ENCODE measurements at regions not wholly inside any gene's neighbourhood (a gene's known extent, or its start where the extent isn't known, plus 50 kb on each side); places are given as distances from the start of the nearest gene placed in this dataset.
"Not testable (repeated sequence)": the region's sequence is repeated elsewhere in the genome, so short reads cannot be mapped to it uniquely, and the experiment has no call there.

DNA sequence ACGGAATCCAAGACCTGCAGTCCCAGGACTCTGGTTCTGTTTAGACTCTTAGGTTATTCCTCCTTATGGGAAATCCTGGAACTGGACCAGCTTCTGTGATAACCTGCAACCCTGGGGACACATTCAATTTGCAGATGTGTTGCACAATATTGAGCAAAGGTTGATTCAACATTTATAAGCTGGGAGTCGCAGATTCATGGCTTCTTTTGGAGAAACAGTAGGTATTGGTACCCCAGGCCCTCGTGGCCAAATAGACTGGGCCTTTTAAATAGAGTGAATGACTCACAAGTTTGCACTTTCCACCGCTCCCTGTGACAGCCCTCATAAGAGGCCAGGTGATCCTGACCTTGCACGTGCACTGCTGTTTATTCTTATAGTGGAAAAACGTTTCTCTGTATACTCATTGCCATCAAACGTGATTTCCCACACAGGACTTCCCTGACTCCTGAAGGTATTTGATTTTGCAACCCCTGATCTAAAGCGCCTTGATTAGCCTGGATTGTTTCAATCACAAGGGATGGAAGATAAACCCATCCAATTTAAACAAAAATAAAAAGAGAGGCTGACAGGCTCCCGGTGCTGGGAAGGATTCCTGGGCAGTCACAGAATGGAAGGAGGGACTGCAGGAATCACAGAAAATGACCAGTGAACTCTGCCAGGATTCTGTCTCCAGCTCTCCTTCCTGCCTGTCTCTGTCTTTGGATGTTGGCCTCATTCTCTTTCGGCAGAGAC lies 98.0 kb downstream of the VCPKMT start:
- DNase-seq (ENCODE audit: low spot score): no peak

DNA sequence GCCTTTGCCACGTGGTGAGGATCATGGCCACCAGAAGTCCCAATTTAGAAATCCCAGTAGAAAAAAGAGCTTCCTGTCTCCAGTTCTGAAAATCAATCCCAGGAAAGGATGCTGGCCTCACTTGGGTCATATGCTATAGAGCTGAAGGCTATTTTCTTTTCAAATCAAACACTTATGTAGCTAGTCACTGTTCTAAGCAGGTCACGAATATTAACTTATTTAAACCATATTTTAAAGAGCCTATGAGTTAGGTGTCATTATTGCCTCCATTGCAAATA lies 97.5 kb downstream of the VCPKMT start:
- no peak for DNase-seq (ENCODE audit: low spot score)

DNA sequence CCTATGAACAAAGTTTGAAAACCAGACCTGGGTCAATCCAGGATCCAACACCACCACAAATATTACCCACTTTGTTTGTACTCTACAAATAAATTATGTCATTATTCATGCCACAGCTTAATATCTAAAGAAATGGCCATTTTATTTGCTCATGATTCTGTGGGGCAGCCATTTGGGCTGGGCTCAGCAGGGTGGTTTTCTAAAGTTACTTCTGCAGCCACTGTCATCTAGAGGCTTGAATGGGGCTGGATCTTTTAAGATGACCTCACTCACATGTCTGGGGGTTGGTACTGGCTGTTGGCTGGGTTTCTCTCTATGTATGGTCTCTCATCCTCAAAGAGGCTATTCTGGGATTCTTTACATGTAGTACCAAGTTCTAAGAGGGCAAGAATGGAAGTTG lies 96.2 kb downstream of the VCPKMT start:
- no peak for DNase-seq (ENCODE audit: low spot score)

DNA sequence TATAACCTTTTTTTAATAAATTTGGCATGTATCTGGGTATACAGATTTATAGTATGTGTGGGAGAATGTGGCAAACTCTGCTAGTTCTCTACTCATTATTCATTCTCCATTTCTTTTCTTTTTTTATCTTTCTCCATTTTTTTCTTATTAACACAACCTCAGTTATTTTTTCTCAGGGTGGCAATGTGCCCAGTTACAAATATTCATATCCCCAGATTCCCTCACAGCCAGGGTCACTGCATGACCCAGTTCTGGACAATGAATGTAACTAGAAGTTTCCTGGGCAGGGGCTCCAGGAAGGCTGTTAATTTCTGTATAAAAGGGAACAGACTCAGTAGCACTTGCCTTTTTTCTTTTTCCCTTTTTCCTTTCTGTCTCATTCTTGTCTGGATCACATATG lies 95.6 kb downstream of the VCPKMT start:
- no peak for DNase-seq (ENCODE audit: low spot score)

DNA sequence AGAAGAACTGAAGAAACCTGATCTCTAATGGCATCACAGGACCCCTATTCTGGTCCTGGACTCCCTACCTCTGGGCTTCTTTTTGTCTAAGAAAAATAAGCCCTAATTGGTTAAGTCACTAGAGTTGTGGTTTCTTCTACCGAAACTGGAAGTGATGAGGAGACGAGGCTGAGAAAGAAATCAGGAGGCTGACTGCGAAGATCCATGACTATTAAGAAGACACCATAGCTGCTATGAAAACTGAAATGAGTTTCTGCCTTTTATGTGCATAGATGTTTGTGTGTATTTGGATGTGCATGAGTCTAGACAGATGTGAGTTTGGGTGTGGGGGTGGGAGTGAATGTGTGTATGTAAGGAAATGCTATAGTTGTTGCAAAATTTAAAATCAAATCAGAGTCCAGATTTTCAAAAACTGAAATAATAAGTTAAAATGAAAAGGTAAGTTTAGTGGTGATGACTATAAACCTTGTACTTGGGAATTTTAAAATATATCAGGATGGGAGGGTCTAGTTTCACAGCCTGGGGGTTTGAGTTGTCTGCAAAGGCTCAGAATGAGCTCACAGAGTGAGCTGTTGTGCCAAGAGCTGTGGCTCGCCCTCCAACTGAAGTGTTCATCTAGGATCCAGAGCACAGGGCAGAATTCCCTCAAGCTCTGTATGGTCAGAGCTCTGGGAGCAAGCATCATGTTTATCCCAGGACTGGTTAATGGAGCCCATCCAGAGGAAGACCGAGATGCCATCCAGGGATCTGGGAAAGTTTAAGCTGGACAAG lies 94.9 kb downstream of the VCPKMT start:
- DNase-seq (ENCODE audit: low spot score): no peak

DNA sequence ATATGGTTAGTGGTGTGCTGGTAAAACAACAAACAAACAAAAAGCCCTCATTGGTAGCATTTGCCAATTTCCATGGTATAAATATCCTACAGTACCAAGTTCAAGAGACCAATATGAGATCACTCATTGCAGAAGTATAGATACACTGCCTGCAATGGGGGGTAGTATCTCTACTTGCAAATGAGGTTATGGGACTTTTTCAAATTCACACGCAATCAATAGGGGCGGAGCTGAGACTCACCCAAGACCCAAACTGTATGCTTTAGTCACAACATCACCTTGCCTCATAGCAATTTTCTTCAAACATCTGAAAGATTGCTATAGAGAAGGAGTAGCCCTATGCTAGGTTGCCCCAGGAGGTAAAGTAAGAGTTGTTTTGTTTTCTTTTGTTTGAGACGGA lies 93.7 kb downstream of the VCPKMT start:
- DNase-seq (ENCODE audit: low spot score): no peak

DNA sequence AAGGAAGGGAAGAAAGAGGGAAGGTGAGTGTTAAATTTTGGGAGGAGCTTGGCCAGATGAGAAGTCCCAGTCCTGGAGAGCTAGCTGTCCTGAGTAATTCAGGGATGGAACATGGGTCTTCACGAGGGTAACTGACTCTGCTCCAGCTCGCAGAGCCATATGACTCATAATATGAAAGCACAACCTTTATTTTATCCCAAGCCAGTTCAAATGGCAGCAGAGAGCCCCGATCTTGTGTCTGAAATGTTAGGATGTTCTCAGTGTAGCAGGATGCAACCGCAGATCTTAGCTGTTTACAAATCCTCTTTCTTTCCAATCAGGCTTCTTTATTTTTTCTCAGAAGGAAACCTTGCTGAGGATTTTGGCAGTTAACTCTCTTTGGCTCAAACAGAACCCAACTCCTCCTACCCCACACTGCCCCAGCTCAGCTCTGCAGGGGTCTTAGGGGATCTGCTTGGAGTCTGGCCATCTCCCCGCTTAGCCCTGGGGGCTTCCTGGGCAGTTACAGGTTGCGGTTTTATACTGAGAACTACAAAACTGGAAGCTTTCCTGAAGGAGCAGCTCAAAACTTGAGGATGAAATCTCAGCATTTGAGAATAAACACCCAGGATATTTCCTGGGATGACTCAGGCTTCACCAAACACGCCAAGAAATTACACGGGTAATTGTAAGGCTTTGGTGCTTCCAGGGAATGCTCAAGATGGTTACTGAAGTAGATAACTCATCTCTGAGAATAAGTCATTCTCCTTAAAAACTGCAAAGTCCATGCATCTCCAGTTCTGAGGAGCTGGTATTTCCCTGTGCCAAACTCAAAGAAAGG lies 92.5 kb downstream of the VCPKMT start:
- no peak for DNase-seq (ENCODE audit: low spot score)

DNA sequence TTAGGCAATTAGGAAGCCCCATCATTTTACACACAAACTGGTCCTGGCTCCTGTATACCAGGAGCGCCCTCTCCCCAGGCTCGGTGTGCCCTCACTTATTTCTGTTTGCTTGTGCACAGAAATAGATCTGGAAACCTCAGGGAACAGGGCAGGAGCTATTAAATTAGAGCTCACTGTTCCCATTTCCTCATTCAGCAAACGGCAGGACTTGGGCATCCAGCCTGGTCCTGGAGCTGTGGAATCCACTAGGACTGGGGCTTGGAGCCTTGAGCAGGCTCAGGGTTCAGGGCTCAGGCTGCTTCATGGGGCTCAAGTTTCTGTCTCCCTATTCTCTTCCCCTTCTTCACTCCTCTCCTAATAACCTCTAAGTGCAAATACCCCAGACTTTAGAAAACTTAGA lies 91.3 kb downstream of the VCPKMT start:
- DNase-seq (ENCODE audit: low spot score): no peak

DNA sequence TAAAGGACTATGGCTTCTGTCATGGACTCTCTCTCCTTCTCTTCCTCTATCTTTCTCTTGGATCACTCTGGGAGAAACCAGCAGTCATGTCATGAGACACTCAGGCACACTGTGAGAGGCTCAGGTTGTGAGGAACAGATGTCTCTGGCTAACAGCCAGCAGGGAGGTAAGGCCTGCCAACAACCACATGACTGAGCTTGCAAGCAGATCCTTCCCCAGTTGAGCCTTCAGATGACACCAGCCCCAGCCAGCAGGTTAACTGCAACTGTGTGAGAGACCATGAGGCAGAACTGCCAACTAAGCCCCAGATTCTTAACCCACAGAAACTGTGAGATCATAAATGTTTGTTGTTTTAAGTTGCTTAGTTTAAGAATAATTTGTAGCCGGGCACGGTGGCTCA lies 90.6 kb downstream of the VCPKMT start:
- peak; percentile 37 for DNase-seq (ENCODE audit: low spot score)

DNA sequence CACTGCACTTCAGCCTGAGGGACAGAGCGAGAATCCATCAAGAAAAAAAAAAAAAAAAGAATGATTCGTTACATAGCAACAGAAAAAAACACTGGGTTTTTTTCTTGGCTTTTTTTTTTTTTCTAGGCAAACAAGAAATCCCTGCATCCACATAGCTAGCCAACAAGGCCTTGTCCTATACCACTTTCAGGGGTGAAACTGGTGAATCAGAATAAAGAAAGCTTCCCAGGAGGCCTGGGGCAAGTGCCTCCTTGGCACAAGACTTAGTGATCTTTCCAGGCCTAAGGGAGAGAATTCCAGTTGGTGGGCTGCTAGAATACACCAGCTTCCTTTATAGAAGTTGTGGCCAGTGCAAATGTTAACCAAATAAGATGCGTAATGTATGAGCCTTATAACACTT lies 90.0 kb downstream of the VCPKMT start:
- DNase-seq (ENCODE audit: low spot score): no peak

DNA sequence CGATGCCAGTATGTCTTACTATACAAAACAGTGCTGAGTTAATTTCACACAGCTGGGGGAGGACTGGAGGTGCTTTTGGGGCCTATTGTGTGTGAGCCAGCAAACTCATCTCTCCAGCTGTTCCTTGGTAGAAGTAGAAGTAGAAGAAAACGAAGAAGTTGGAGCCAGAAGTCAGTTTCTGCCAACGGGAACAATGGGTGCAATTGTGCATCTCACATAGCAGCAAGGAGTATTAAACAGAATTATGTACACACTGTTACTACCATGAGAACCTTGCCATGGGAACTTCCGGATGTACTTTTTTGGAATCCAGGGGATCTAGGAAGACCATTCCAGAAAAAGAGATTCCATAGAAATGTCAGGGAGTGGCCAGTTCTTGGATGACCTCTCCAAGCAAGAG lies 88.6 kb downstream of the VCPKMT start:
- DNase-seq (ENCODE audit: low spot score): no peak

DNA sequence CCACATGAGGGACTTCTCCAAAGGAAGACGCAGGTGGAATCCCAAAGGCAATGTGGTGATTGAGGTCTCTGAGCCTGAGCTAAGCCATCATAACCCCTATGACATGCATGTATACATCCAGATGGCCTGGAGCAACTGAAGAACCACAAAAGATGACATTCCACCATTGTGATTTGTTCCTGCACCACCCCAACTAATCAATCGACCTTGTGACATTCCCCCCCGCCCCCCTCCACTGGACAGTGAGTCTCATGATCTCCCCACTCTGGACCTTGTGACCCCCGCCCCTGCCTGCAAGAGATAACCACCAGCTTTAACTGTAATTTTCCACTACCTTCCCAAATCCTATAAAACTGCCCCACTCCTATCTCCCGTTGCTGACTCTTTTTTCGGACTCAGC lies 87.9 kb downstream of the VCPKMT start:
- no peak for DNase-seq (ENCODE audit: low spot score)

DNA sequence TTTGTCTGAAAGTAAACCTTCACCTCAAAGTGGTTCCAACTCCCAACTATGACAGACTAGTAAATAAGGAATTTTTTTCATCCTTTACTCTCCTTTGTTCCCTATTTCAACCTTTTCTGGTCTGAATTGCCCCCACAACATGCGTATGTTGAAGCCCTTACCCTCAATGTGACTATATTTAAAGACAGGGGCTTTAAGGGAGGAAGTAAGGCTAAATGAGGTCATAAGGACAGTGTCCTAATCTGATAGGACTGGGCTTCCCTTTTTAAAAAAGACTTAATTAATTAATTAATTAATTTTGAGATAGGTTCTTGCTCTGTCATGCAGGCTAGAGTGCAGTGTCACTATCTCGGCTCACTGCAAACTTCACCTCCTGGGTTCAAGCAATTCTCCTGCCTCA lies 86.3 kb downstream of the VCPKMT start:
- DNase-seq (ENCODE audit: low spot score): peak; percentile 61

DNA sequence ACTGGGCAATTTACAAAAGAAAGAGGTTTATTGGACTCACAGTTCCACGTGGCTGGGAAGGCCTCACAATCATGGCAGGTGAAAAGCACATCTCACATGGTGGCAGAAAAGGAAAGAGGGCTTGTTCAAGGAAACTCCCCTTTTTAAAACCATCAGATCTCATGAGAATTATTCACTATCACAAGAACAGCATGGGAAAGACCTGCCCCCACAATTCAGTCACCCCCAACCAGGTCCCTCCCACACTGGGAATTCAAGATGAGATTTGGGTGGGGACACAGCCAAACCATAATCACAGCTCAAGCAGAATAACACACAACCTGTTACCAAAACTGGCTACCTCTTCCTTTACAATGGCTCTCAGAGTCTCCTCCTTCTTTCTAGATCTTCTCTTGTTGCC lies 85.5 kb downstream of the VCPKMT start:
- not testable (repeated sequence) for DNase-seq (ENCODE audit: low spot score)

DNA sequence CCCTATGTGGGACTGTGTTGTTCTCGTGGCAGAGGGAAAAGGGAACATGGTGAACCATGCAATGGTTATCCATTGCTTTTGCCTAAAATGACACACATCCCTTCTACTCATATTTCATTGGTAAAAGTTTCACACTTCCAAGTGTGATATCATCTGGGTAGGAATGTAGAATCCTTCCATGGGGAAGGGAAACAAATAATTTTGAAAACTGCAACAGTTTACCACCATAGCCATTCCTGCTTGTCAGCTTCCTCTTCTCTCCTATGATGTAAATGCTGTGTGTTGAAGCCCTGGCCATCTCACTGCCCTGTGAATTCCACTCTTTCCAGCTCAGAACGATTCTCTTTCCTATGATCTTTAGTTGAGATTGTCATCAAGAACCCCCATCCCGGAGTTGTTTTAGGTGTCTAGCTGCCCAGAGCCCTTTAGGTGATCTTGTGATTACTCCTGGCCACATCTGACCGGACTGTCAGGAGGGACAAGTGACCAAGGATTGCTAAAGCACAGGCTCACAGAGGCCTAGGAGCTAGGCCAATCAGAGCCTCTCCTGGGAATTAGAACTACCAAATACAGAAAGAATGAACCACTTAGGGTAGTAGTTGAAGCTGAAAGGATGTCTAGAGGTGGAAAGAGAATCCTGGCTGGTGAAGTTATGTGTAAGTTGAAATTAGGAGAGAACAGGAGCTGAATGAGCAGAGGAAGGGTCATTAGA lies 84.6 kb downstream of the VCPKMT start:
- no peak for DNase-seq (ENCODE audit: low spot score)

DNA sequence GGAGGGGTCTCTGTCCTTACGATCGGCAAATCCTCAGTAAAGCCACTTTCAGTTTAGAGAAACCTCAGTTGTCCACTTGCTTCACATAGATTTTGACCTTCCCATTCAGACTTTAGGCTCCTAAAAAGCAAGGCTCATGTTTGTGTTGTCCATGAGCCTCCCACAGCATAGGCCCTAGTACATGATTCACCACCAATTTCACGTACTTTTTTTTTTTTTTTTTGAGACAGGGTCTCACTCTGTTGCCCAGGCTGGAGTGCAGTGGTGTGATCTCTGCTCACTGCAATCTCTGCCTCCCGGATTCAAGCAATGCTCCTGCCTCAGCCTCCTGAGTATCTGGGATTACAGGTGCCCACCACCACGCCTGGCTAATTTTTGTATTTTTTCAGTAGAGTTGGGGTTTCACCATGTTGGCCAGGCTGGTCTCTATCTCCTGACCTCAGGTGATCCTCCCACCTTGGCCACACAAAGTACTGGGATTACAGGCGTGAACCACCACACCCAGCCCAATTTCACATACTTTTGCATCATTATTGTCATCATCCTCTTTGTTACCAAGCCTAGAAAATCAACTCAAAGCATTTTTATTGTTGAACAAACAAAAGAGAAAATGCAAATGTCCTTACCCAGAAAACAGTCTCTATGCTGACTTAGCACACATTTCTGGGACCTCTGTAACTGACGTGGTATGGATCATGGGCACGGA lies 83.8 kb downstream of the VCPKMT start:
- DNase-seq (ENCODE audit: low spot score): not testable (repeated sequence)

DNA sequence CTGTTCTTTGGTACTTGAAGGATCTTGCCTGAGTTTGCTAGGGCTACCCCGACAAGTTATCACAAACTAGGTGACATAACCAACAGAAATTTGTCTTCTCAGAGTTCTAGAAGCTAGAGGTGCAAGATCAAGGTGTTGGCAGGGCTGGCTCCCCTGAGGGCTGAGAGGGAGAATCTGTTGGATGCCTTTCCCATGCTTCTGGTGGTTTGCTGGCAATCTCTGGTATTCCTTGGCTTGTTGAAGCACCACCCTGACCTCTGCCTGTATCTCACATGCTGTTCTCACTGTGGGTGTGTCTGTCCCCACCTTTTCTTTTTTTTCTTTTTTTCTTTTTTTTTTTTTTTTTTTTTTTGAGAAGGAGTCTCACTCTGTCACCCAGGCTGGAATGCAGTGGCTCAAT lies 81.2 kb downstream of the VCPKMT start:
- no peak for DNase-seq (ENCODE audit: low spot score)

DNA sequence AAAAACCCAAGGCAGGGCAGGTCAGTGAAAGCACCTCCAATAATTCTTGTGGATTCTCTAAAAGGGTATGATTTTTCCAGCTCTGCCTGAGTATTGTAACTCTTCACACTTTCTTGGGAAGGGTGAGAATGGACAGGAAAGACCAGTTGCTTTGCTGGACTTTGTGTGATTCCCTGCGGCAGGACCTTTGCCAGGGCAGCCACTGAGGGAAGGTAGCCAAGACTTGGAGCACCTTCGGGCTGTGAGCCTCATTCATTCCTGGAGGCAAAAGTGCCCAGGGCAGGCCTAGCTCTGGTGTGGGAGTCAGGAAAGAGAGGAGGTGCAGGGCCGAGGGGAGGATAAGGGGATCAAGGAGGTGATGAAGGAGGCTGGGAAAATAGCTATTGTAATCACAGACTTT lies 80.2 kb downstream of the VCPKMT start:
- no peak for DNase-seq (ENCODE audit: low spot score)

DNA sequence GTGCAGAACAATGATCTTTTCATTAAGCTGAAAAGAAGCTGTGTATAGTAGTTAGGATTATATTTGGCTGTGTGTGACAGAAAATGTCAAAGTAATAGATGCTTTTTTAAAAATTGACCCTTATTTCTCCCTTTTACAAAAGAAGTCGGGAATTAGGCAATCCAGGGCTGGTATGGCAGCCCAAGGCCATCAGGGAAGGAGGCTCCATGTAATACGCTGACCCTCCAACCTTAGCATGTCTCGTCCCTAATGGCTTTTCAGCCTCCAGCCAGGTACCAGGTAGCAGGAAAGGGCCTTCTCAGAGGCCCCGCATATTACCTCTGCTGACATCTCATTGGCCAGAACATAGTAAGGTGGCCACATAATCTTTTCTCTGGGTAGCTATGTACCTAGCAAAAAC lies 79.7 kb downstream of the VCPKMT start:
- no peak for DNase-seq (ENCODE audit: low spot score)

DNA sequence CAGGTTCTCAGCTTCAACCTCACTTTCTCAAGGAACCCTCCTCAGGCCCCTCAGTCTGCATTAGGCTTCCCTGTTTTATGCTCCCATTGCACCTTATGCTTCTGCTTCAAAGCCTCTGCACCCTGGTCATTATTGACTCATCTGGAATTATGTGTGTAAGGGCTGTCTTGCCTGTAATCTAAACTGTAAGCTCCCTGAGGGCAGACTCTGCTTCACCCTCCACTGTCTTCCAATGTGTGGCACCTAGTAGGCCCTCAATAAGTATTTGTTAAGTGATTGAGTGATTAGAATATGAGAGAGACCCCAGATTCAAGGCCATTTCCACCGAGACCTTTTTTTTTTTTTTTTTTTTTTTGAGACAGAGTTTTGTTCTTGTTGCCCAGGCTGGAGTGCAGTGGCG lies 79.1 kb downstream of the VCPKMT start:
- no peak for DNase-seq (ENCODE audit: low spot score)

DNA sequence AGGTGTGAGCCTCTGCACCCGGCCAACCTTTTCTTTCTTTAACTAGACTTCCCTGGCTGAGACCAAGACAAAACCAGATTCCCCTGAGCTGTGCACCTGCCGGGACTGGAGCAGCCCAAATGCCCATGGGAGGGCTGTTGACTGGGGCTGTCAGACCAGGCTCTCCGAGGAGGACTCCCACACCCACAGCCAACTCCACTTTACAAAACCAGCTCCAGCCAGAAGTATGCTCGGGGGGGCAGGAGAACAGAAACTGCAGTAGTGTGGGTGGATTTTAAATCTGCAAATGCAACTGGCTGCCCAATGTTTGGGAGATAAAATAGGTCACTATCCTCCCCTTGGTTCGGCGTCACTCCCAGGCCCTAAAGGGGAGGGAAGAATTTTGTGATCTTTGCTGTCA lies 78.5 kb downstream of the VCPKMT start:
- peak; percentile 69 for DNase-seq (ENCODE audit: low spot score)

Data from hematopoietic multipotent progenitor cell treated with erythropoietin and hydrocortisone succinate and interleukin-3 and kit ligand, for 17 days (in vitro differentiated cells).